OCI-LY3 (cell line): ENCODE measurements at regions not wholly inside any gene's neighbourhood (a gene's known extent, or its start where the extent isn't known, plus 50 kb on each side); places are given as distances from the start of the nearest gene placed in this dataset.

Experiments used
- H2AFZ ChIP-seq: fragments of 200-600, 300-600 bp; shearing (Covaris generic); 2 replicates; pipeline ENCODE4 v1.6.0; 2014; ENCODE audit warnings: antibody characterized with exemption, low read depth, low read length
- H3K27ac ChIP-seq: fragments of 200-600, 300-600 bp; sonication (generic); 2 replicates; pipeline ENCODE4 v1.5.1; 2014; ENCODE audit warnings: mild to moderate bottlenecking, low read length, moderate library complexity, mixed read lengths
- H3K27me3 ChIP-seq: fragments of 200-600, 300-600 bp; sonication (generic); 2 replicates; pipeline ENCODE4 v1.6.1; 2014; ENCODE audit warnings: low read depth, low read length, mixed read lengths
- H3K36me3 ChIP-seq: fragments of 200-600, 300-600 bp; sonication (generic); replicated peaks from 2 replicates; pipeline ENCODE3; 2014; ENCODE audit warnings: low read depth, low read length, mixed read lengths
- H3K4me1 ChIP-seq: fragments of 300-600, 200-600 bp; sonication (generic); 2 replicates; pipeline ENCODE4 v1.6.1; 2014; ENCODE audit warnings: low read length, mixed read lengths
- H3K4me2 ChIP-seq: fragments of 200-600, 300-600 bp; sonication (generic); 2 replicates; pipeline ENCODE4 v1.6.1; 2014; ENCODE audit warnings: low read length, mixed read lengths
- H3K4me3 ChIP-seq: fragments of 300-600, 200-600 bp; sonication (generic); 2 replicates; pipeline ENCODE4 v1.5.1; 2014; ENCODE audit warnings: antibody characterized with exemption, mild to moderate bottlenecking, low read length, moderate library complexity
- H3K79me2 ChIP-seq: fragments of 300-600, 200-600 bp; shearing (Covaris generic); 2 replicates; pipeline ENCODE4 v1.6.1; 2014; ENCODE audit warnings: mild to moderate bottlenecking, low read length, mixed read lengths
- H3K9ac ChIP-seq: fragments of 300-600, 200-600 bp; shearing (Covaris generic); 2 replicates; pipeline ENCODE4 v1.6.0; 2014; ENCODE audit warnings: mild to moderate bottlenecking, low read length, moderate library complexity
- H3K9me3 ChIP-seq: fragments of 200-600, 300-600 bp; shearing (Covaris generic); 2 replicates; pipeline ENCODE4 v1.6.1; 2014; ENCODE audit warnings: low read length, mixed read lengths; ENCODE audit not compliant: insufficient read depth
- H4K20me1 ChIP-seq: fragments of 200-600, 300-600 bp; sonication (generic); 2 replicates; pipeline ENCODE4 v1.6.1; 2016; ENCODE audit warnings: low read length, mixed read lengths; ENCODE audit not compliant: insufficient read depth
- EZH2phosphoT487 ChIP-seq: fragments of 200-600 bp; shearing (Covaris generic); IDR thresholded peaks from 2 replicates; pipeline ENCODE4 v1.6.1; 2018; ENCODE audit warnings: antibody characterized with exemption, mixed run types, low read depth
- TF ChIP-seq, protein P1 (sequence below): fragments of 200-600, 300-600 bp; sonication (generic); IDR thresholded peaks from 2 replicates; pipeline ENCODE4 v1.5.1; 2014; ENCODE audit warnings: antibody characterized with exemption, low read length, low read depth

DNA sequence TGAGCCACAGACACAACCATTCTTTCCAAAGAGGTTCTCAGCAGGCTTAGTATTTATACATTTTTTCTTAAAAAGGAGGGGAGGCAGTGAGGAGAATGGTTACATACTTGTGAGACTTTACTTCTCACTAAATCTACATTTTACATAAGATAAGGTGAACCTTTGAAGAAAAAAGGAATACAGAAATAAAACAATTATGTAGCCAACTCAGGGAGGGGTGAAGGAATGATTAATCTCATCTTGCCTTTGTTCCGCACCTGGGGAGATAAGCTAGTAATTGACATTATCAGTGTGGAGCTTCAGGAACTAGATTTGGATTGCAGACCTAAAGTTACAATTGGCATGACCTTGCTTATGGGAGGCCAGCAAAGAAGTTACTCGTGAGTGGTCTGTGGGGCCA, 221.8 kb upstream of the GGTLC1 start:
- Histone ChIP-seq H3K27ac (no peak overlapping the region), H3K36me3 (no peaks in the 10 kb centered on the region), H2AFZ (no peak overlapping the region), H3K9ac (no peak overlapping the region), H4K20me1 (no peaks in the 10 kb centered on the region), H3K79me2 (no peaks in the 10 kb centered on the region), H3K4me2 (no peak overlapping the region), H3K4me3 (no peak overlapping the region), H3K27me3 (peaks cover 28% of the 10 kb centered on the region), H3K9me3 (no peaks in the 10 kb centered on the region), H3K4me1 (peaks cover 2% of the 10 kb centered on the region; the same call in 1 of the 2 replicates)
- no peak for TF ChIP-seq EZH2phosphoT487
- TF ChIP-seq, protein P1, sequence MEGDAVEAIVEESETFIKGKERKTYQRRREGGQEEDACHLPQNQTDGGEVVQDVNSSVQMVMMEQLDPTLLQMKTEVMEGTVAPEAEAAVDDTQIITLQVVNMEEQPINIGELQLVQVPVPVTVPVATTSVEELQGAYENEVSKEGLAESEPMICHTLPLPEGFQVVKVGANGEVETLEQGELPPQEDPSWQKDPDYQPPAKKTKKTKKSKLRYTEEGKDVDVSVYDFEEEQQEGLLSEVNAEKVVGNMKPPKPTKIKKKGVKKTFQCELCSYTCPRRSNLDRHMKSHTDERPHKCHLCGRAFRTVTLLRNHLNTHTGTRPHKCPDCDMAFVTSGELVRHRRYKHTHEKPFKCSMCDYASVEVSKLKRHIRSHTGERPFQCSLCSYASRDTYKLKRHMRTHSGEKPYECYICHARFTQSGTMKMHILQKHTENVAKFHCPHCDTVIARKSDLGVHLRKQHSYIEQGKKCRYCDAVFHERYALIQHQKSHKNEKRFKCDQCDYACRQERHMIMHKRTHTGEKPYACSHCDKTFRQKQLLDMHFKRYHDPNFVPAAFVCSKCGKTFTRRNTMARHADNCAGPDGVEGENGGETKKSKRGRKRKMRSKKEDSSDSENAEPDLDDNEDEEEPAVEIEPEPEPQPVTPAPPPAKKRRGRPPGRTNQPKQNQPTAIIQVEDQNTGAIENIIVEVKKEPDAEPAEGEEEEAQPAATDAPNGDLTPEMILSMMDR, result no peak

DNA sequence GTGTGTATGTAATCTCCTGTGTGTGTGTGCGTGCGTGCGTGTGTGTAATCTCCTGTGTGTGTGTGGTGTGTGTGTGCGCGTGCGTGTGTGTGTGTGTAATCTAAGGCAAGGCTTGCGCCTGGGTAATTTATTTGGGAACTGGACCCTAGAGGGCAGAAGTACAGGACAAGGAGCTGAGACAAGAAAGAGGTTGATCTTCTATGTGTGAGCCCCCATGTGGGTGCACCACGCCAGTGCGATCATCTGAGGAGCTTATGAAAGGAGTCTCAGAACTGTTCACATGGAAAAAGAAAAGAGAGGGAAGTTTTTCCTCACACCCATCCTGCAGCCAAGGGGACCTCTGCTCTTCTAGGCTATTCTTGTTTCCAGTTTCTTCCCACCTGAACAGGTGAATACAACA, 220.1 kb upstream of the GGTLC1 start:
- Histone ChIP-seq H3K4me3 (no peak overlapping the region), H3K36me3 (no peaks in the 10 kb centered on the region), H3K9me3 (no peaks in the 10 kb centered on the region), H3K79me2 (no peaks in the 10 kb centered on the region), H3K9ac (no peak overlapping the region), H3K27me3 (peaks cover 28% of the 10 kb centered on the region), H3K4me1 (peaks cover 6% of the 10 kb centered on the region; the same call in 1 of the 2 replicates), H2AFZ (no peak overlapping the region), H4K20me1 (no peaks in the 10 kb centered on the region), H3K4me2 (no peak overlapping the region), H3K27ac (no peak overlapping the region)
- TF ChIP-seq, protein P1, result no peak
- TF ChIP-seq EZH2phosphoT487, result no peak

DNA sequence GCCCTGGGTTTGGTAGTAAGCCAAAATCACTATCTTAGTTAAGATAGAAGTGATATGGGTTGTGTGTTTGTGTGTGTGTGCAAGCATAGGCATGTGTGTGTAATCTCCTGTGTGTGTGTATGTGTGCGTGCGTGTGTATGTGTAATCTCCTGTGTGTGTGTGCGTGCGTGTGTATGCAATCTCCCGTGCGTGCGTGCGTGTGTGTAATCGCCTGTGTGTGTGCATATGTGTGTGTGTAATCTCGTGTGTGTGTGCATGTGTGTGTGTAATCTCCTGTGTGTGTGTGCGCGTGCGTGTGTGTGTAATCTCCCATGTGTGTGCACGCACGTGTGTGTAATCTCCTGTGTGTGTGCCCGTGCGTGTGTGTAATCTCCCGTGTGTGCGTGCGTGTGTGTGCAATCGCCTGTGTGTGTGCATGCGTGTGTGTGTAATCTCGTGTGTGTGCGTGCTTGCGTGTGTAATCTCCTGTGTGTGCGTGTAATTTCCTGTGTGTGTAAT, 219.3 kb upstream of the GGTLC1 start:
- Histone ChIP-seq H3K4me3 (no peak overlapping the region), H3K9me3 (no peaks in the 10 kb centered on the region), H2AFZ (no peak overlapping the region), H3K4me1 (peaks cover 6% of the 10 kb centered on the region; the same call in 1 of the 2 replicates), H3K27ac (no peak overlapping the region), H4K20me1 (no peaks in the 10 kb centered on the region), H3K79me2 (no peaks in the 10 kb centered on the region), H3K4me2 (no peak overlapping the region), H3K9ac (no peak overlapping the region), H3K36me3 (no peaks in the 10 kb centered on the region), H3K27me3 (peaks cover 22% of the 10 kb centered on the region)
- no peak for TF ChIP-seq EZH2phosphoT487
- TF ChIP-seq, protein P1, result no peak

DNA sequence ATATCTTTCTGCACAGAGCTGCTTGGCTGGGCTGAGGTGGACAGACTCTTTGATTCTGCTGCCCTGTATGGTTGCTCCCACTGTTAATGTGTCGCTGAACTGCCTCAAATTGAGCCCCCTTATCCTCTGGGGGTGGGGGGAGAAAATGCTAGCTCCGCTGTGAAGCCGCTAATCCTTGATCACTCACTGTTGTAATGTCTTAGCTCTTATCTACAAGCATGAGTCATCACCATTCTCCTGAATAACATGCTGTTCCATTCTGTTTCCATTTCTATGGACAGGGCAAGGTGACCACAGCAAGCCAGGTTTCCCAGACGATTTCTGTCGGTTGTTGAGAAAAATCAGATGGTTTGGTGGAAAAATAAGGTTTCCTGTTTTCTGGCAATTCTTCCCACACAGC, 218.4 kb upstream of the GGTLC1 start:
- TF ChIP-seq EZH2phosphoT487, result no peak
- TF ChIP-seq, protein P1, result no peak
- Histone ChIP-seq H3K27me3 (peaks cover 13% of the 10 kb centered on the region), H3K4me1 (peaks cover 6% of the 10 kb centered on the region; the same call in 1 of the 2 replicates), H3K79me2 (no peaks in the 10 kb centered on the region), H2AFZ (no peak overlapping the region), H3K9me3 (no peaks in the 10 kb centered on the region), H3K9ac (no peak overlapping the region), H3K27ac (no peak overlapping the region), H3K4me3 (no peak overlapping the region), H3K36me3 (no peaks in the 10 kb centered on the region), H4K20me1 (no peaks in the 10 kb centered on the region), H3K4me2 (no peak overlapping the region)
